Muscle layer of colon (tissue), 2 donors: ENCODE measurements at regions not wholly inside any gene's neighbourhood (a gene's known extent, or its start where the extent isn't known, plus 50 kb on each side); places are given as distances from the start of the nearest gene placed in this dataset.

ENCODE experiments used
- H3K27ac ChIP-seq: one replicate; pipeline ENCODE4 v1.7.0; 2013; ENCODE audit warnings: low read depth, mild to moderate bottlenecking, low read length, moderate library complexity
- H3K27me3 ChIP-seq, 2 donors: one replicate each; pipeline ENCODE4 v1.7.0; 2013; ENCODE audit warnings: low read length in 2 of 2, mild to moderate bottlenecking in 2 of 2; ENCODE audit not compliant: insufficient read depth in 2 of 2, control insufficient read depth in 1 of 2
- H3K36me3 ChIP-seq: one replicate; pipeline ENCODE4 v1.7.0; 2013; ENCODE audit warnings: mild to moderate bottlenecking, low read length; ENCODE audit not compliant: insufficient read depth
- H3K4me1 ChIP-seq: one replicate; pipeline ENCODE4 v1.7.0; 2013; ENCODE audit warnings: mild to moderate bottlenecking, low read length; ENCODE audit not compliant: insufficient read depth
- H3K4me3 ChIP-seq, 2 donors: one replicate each; pipeline ENCODE4 v1.7.0; 2013; ENCODE audit warnings: low read length in 2 of 2, low read depth in 1 of 2, mild to moderate bottlenecking in 1 of 2, moderate library complexity in 1 of 2
- H3K9ac ChIP-seq: one replicate; pipeline ENCODE4 v1.7.0; 2013; ENCODE audit warnings: low read length
- H3K9me3 ChIP-seq: one replicate; pipeline ENCODE4 v1.7.0; 2013; ENCODE audit warnings: mild to moderate bottlenecking, low read length
- donor health status: abdominal sarcoma.
- donor health status: Adenocarcinoma of cecum.

GRCh38 chr1:208868554-208868953, 624.4 kb upstream of the PLXNA2 start:
- Histone ChIP-seq H3K27me3 (no peaks in the 10 kb centered on the region), H3K9me3 (no peaks in the 10 kb centered on the region), H3K4me1 (no peaks in the 10 kb centered on the region), H3K4me3 (no peak overlapping the region), H3K9ac (no peak overlapping the region), H3K27ac (no peak overlapping the region), H3K36me3 (no peaks in the 10 kb centered on the region)

DNA sequence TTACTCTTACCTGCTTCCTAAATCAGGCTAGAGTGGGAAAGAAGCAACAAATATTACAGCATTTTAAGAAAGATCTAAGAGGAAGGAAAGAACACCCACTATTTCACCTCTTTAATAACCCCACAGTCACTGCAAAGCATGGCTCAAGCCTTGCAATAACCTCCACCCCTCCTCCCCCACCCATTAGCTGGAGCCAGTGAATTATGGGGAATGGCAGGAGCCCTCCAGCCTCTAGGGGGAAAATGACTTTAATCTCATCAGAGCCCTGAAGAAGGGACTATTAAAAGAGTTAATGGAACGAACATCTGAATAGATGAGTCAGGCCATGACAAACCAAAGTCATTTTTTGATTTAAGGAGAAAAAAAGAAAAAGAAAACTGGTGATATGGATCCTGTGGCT, 630.7 kb upstream of the PLXNA2 start:
- no peak overlapping the region for H3K27ac ChIP-seq
- no peak overlapping the region for H3K9ac ChIP-seq
- H3K27me3 ChIP-seq, result no peaks in the 10 kb centered on the region
- H3K4me1 ChIP-seq, result no peaks in the 10 kb centered on the region
- no peaks in the 10 kb centered on the region for H3K36me3 ChIP-seq
- H3K9me3 ChIP-seq, result no peaks in the 10 kb centered on the region
- no peak overlapping the region for H3K4me3 ChIP-seq

- H3K9ac ChIP-seq, result no peak overlapping the region
- no peak overlapping the region for H3K27ac ChIP-seq
- H3K27me3 ChIP-seq, result no peaks in the 10 kb centered on the region
- H3K36me3 ChIP-seq, result no peaks in the 10 kb centered on the region
- H3K4me1 ChIP-seq, result no peaks in the 10 kb centered on the region
- no peak overlapping the region for H3K4me3 ChIP-seq
- H3K9me3 ChIP-seq, result no peaks in the 10 kb centered on the region
These were observed 634.8 kb upstream of the PLXNA2 start for GRCh38 chr1:208879022-208879421.

DNA sequence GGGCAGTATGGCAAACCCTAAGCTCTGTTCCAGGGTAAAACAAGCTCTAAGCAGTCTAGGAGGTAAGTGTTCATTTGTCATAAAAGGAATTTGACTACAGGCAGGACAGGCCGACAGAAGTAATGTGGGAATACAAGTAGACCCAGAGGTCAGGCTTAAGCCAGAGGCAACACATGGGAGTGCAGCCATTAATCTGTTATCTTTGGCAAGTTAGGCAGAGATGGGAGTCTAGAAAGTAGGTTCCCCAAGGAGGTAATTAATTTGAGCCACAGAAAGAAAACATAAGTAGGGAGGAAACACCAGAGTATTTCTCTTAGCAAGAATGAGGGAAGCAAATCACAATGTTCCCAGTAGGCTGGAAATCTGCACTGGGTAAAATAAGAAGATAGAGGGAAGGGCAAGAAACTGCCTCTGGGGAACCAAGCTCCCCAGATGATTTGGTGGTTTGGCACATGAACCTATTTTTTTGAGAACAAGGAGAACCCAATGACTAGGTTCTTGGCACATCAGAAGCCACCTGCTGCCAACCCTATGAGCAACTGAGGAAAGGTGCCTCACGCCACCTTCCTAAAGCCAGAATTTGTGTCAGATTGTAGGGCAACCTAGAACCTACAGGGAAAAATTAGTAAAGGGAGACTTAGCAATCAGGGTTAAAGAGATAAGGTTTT, 636.4 kb upstream of the PLXNA2 start:
- H3K4me3 ChIP-seq, result no peak overlapping the region
- H3K27ac ChIP-seq, result no peak overlapping the region
- no peak overlapping the region for H3K9ac ChIP-seq
- H3K4me1 ChIP-seq, result no peaks in the 10 kb centered on the region
- H3K27me3 ChIP-seq, result no peaks in the 10 kb centered on the region
- no peaks in the 10 kb centered on the region for H3K36me3 ChIP-seq
- no peaks in the 10 kb centered on the region for H3K9me3 ChIP-seq

GRCh38 chr1:208885060-208885459, 640.9 kb upstream of the PLXNA2 start:
- no peak overlapping the region for H3K27ac ChIP-seq
- no peaks in the 10 kb centered on the region for H3K4me1 ChIP-seq
- no peak overlapping the region for H3K4me3 ChIP-seq
- no peaks in the 10 kb centered on the region for H3K27me3 ChIP-seq
- H3K36me3 ChIP-seq, result no peaks in the 10 kb centered on the region
- no peaks in the 10 kb centered on the region for H3K9me3 ChIP-seq
- no peak overlapping the region for H3K9ac ChIP-seq

GRCh38 chr1:208885650-208886049, 641.5 kb upstream of the PLXNA2 start:
- no peaks in the 10 kb centered on the region for H3K27me3 ChIP-seq
- H3K36me3 ChIP-seq, result no peaks in the 10 kb centered on the region
- H3K4me3 ChIP-seq, result no peak overlapping the region
- H3K9ac ChIP-seq, result no peak overlapping the region
- no peaks in the 10 kb centered on the region for H3K9me3 ChIP-seq
- H3K27ac ChIP-seq, result no peak overlapping the region
- H3K4me1 ChIP-seq, result no peaks in the 10 kb centered on the region

DNA sequence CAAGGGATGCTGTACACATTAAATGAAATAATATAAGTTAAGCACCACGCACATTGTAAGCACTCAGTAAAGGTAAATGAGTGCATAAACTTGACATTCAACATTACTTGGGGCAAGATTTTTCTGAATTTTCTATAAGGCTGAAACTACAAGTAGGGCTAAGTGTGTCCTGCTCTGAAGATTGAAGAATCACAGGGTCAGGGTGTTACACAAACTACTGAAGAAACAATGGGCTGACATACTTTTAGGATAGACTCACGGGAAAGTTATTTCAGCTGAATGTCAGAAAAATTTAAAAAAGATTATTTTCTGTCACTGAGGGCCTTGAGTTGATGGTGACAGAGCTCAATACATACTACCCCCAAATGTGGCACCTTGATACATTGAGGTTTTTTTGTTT, 644.2 kb upstream of the PLXNA2 start:
- Histone ChIP-seq H3K27me3 (no peaks in the 10 kb centered on the region), H3K9me3 (no peaks in the 10 kb centered on the region), H3K4me1 (no peaks in the 10 kb centered on the region), H3K9ac (no peak overlapping the region), H3K36me3 (no peaks in the 10 kb centered on the region), H3K4me3 (no peak overlapping the region), H3K27ac (no peak overlapping the region)

- H3K27me3 ChIP-seq, result no peaks in the 10 kb centered on the region
- no peaks in the 10 kb centered on the region for H3K4me1 ChIP-seq
- H3K9ac ChIP-seq, result no peak overlapping the region
- peaks cover 3% of the 10 kb centered on the region for H3K9me3 ChIP-seq
- H3K4me3 ChIP-seq, result no peak overlapping the region
- no peak overlapping the region for H3K27ac ChIP-seq
- no peaks in the 10 kb centered on the region for H3K36me3 ChIP-seq
These were observed 648.0 kb upstream of the PLXNA2 start for GRCh38 chr1:208892147-208892546.

- no peaks in the 10 kb centered on the region for H3K36me3 ChIP-seq
- no peaks in the 10 kb centered on the region for H3K27me3 ChIP-seq
- no peak overlapping the region for H3K4me3 ChIP-seq
- peaks cover 3% of the 10 kb centered on the region for H3K9me3 ChIP-seq
- H3K27ac ChIP-seq, result no peak overlapping the region
- no peaks in the 10 kb centered on the region for H3K4me1 ChIP-seq
- no peak overlapping the region for H3K9ac ChIP-seq
These were observed 649.1 kb upstream of the PLXNA2 start for GRCh38 chr1:208893251-208893650.

- Histone ChIP-seq H3K4me1 (no peaks in the 10 kb centered on the region), H3K9ac (no peak overlapping the region), H3K4me3 (no peak overlapping the region), H3K9me3 (peaks cover 3% of the 10 kb centered on the region), H3K27ac (no peak overlapping the region), H3K36me3 (no peaks in the 10 kb centered on the region), H3K27me3 (no peaks in the 10 kb centered on the region)
These were observed 651.0 kb upstream of the PLXNA2 start for GRCh38 chr1:208895181-208895580.

DNA sequence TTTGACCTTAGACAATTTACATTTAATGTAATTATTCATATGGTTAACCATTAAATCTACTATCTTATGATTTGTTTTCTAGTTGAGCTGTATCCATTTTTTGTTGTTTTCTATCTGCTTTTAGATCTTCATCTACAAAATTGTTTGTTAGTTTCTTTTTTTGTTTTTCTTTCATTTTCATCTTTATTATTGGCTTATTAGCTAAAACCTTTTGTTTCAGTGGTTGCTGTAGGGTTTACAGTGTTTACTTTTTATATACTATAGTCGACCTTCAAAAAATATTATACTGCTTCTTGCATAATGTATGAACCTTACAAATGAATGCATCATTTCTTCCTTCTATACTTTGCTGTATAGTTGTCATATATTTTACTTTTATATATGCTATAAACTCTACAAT, 651.6 kb upstream of the PLXNA2 start:
- no peak overlapping the region for H3K4me3 ChIP-seq
- no peaks in the 10 kb centered on the region for H3K36me3 ChIP-seq
- no peaks in the 10 kb centered on the region for H3K27me3 ChIP-seq
- H3K9me3 ChIP-seq, result peaks cover 3% of the 10 kb centered on the region
- no peaks in the 10 kb centered on the region for H3K4me1 ChIP-seq
- no peak overlapping the region for H3K27ac ChIP-seq
- H3K9ac ChIP-seq, result no peak overlapping the region

DNA sequence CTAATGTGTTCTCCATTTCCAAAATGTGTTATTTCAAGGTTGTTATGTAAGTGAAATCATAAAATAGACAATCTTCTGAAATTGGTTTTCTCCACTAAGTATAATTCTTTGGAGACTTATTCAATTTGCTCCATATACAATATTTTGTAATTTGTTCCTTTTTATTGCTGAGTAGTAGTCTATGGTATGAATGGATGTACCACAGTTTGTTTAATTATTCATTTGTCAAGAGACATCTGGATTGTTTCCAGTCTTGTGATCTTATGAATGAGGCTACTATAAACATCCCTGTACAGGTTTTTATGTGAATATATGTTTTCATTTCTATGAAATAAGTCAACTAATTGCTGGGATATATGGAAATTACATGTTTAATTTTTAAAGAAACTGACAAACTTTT, 652.6 kb upstream of the PLXNA2 start:
- no peaks in the 10 kb centered on the region for H3K27me3 ChIP-seq
- no peaks in the 10 kb centered on the region for H3K36me3 ChIP-seq
- H3K27ac ChIP-seq, result no peak overlapping the region
- no peaks in the 10 kb centered on the region for H3K4me1 ChIP-seq
- peaks cover 3% of the 10 kb centered on the region for H3K9me3 ChIP-seq
- no peak overlapping the region for H3K4me3 ChIP-seq
- no peak overlapping the region for H3K9ac ChIP-seq
